ENCODE measurements at regions not wholly inside any gene's neighbourhood (a gene's known extent, or its start where the extent isn't known, plus 50 kb on each side); places are given as distances from the start of the nearest gene placed in this dataset.

DNA sequence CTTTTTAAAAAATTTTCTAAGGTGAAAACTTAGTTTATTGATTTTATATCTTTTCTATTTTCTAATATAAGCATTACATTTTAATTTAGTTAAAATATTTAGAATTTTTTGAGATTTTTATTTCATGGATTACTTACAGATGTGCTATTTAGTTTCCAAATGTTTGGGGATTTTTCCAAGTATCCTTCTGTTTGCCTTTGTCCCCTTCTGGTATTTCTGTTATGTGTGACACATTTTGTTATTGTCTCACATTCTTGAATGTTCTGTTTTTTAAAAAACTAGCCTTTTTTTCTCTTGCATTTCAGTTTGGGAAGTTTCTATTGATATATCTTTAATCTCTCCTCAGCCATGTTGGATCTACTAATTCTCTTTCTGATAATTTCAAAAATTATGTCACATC is 234.9 kb downstream of the FAM170A start:
- H3K36me3 ChIP-seq (ENCODE audit: insufficient read depth, low read length), result no peaks in the 10 kb centered on the region
- no peak overlapping the region for H3K4me3 ChIP-seq (ENCODE audit: insufficient read depth, low read length)
- H2AFZ ChIP-seq (ENCODE audit: low read length), result no peak overlapping the region
- H3K4me1 ChIP-seq (ENCODE audit: insufficient read depth, low read length), result no peaks in the 10 kb centered on the region
- TF ChIP-seq, protein P1, sequence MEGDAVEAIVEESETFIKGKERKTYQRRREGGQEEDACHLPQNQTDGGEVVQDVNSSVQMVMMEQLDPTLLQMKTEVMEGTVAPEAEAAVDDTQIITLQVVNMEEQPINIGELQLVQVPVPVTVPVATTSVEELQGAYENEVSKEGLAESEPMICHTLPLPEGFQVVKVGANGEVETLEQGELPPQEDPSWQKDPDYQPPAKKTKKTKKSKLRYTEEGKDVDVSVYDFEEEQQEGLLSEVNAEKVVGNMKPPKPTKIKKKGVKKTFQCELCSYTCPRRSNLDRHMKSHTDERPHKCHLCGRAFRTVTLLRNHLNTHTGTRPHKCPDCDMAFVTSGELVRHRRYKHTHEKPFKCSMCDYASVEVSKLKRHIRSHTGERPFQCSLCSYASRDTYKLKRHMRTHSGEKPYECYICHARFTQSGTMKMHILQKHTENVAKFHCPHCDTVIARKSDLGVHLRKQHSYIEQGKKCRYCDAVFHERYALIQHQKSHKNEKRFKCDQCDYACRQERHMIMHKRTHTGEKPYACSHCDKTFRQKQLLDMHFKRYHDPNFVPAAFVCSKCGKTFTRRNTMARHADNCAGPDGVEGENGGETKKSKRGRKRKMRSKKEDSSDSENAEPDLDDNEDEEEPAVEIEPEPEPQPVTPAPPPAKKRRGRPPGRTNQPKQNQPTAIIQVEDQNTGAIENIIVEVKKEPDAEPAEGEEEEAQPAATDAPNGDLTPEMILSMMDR (IDR thresholded peaks at IDR 0.05; ENCODE audit: extremely low read depth, low read depth, low read length), result no peak
- no peaks in the 10 kb centered on the region for H3K9me3 ChIP-seq (ENCODE audit: low read depth, low read length)
- H3K27me3 ChIP-seq (ENCODE audit: insufficient read depth, low read length), result no peaks in the 10 kb centered on the region
- H3K27ac ChIP-seq (ENCODE audit: low read depth, low read length), result no peak overlapping the region
- DNase-seq (ENCODE audit: insufficient read length, low spot score, missing footprints), result no peak
- H3K4me2 ChIP-seq (ENCODE audit: insufficient read depth, low read length), result no peak overlapping the region
- no peaks in the 10 kb centered on the region for H4K20me1 ChIP-seq (ENCODE audit: insufficient read depth, low read length)
- no peaks in the 10 kb centered on the region for H3K79me2 ChIP-seq (ENCODE audit: insufficient read depth, low read length)

DNA sequence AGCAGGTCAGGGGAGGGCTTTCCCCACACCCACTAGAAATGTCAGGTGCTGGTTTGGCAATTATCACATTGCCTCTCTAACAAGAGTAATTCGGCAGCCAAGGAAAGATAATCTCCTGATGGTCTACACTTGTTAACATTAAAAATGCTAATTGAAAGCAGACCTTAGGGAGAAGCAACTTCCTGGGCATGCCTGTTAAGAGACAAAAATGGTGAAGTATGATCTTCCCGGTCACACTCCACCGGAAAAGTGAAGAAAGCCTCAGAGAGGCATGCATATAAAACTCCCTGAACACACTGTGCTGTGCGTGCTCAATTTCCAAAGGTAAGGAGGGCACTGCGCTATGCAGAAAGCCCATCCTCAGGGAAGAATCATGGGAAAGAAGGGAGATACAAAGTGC is 244.3 kb downstream of the FAM170A start:
- TF ChIP-seq, protein P1 (IDR thresholded peaks at IDR 0.05; ENCODE audit: extremely low read depth, low read depth, low read length), result no peak
- Histone ChIP-seq H3K36me3 (ENCODE audit: insufficient read depth, low read length) (no peaks in the 10 kb centered on the region), H3K4me1 (ENCODE audit: insufficient read depth, low read length) (no peaks in the 10 kb centered on the region), H3K9me3 (ENCODE audit: low read depth, low read length) (no peaks in the 10 kb centered on the region), H3K4me3 (ENCODE audit: insufficient read depth, low read length) (no peak overlapping the region), H3K79me2 (ENCODE audit: insufficient read depth, low read length) (no peaks in the 10 kb centered on the region), H3K27ac (ENCODE audit: low read depth, low read length) (no peak overlapping the region), H3K4me2 (ENCODE audit: insufficient read depth, low read length) (no peak overlapping the region), H2AFZ (ENCODE audit: low read length) (no peak overlapping the region), H3K27me3 (ENCODE audit: insufficient read depth, low read length) (no peaks in the 10 kb centered on the region), H4K20me1 (ENCODE audit: insufficient read depth, low read length) (no peaks in the 10 kb centered on the region)
- peak; percentile 1 for DNase-seq (ENCODE audit: insufficient read length, low spot score, missing footprints)

DNA sequence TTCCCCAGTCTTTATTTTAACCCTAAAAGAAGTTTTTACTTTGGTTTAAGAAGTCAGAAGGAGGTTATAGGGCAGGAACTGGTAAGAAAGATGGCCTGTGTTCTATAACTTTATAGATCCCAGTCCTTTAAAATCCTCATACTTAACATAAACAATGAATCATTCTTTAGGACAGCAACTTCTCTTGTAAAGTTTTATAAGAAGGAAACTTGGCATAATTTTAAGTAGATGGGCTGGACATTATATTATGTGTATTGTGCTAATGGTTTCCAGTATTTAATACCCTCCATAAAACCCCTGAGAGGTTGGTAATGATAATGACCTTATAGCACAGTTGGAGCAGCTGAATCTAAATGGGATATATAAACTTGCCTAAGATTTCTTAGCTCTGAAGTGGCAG is 247.2 kb downstream of the FAM170A start:
- no peak overlapping the region for H3K4me2 ChIP-seq (ENCODE audit: insufficient read depth, low read length)
- no peaks in the 10 kb centered on the region for H4K20me1 ChIP-seq (ENCODE audit: insufficient read depth, low read length)
- H2AFZ ChIP-seq (ENCODE audit: low read length), result no peak overlapping the region
- no peak overlapping the region for H3K27ac ChIP-seq (ENCODE audit: low read depth, low read length)
- no peaks in the 10 kb centered on the region for H3K79me2 ChIP-seq (ENCODE audit: insufficient read depth, low read length)
- no peak for DNase-seq (ENCODE audit: insufficient read length, low spot score, missing footprints)
- TF ChIP-seq, protein P1 (IDR thresholded peaks at IDR 0.05; ENCODE audit: extremely low read depth, low read depth, low read length), result no peak
- H3K36me3 ChIP-seq (ENCODE audit: insufficient read depth, low read length), result no peaks in the 10 kb centered on the region
- no peaks in the 10 kb centered on the region for H3K9me3 ChIP-seq (ENCODE audit: low read depth, low read length)
- H3K4me3 ChIP-seq (ENCODE audit: insufficient read depth, low read length), result no peak overlapping the region
- H3K4me1 ChIP-seq (ENCODE audit: insufficient read depth, low read length), result no peaks in the 10 kb centered on the region
- H3K27me3 ChIP-seq (ENCODE audit: insufficient read depth, low read length), result no peaks in the 10 kb centered on the region

DNA sequence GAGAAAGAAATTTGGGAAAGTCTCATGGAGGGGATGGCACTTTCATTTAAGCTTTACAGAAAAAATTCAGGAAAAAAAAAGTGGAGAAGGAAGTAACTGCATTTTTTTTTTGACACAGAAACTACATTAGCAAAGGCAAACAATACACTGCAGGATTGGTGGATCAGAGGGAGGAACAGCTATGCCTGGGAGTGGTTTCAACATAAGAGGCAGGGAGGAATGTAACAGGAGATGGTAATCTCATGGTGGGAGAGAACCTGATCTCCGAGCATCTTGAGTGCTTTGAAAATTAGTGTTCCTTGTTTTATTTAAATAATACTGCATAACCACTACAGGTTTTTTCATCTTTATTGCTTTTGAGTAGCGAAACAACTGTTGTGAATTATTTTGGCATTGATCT is 249.4 kb downstream of the FAM170A start:
- TF ChIP-seq, protein P1 (IDR thresholded peaks at IDR 0.05; ENCODE audit: extremely low read depth, low read depth, low read length), result no peak
- no peaks in the 10 kb centered on the region for H3K36me3 ChIP-seq (ENCODE audit: insufficient read depth, low read length)
- no peak for DNase-seq (ENCODE audit: insufficient read length, low spot score, missing footprints)
- no peaks in the 10 kb centered on the region for H3K9me3 ChIP-seq (ENCODE audit: low read depth, low read length)
- no peak overlapping the region for H2AFZ ChIP-seq (ENCODE audit: low read length)
- H3K4me1 ChIP-seq (ENCODE audit: insufficient read depth, low read length), result no peaks in the 10 kb centered on the region
- H3K27ac ChIP-seq (ENCODE audit: low read depth, low read length), result no peak overlapping the region
- no peak overlapping the region for H3K4me2 ChIP-seq (ENCODE audit: insufficient read depth, low read length)
- no peaks in the 10 kb centered on the region for H4K20me1 ChIP-seq (ENCODE audit: insufficient read depth, low read length)
- no peaks in the 10 kb centered on the region for H3K27me3 ChIP-seq (ENCODE audit: insufficient read depth, low read length)
- no peak overlapping the region for H3K4me3 ChIP-seq (ENCODE audit: insufficient read depth, low read length)
- H3K79me2 ChIP-seq (ENCODE audit: insufficient read depth, low read length), result no peaks in the 10 kb centered on the region
